Neuronal stem cell (in vitro differentiated cells): ENCODE measurements at regions not wholly inside any gene's neighbourhood (a gene's known extent, or its start where the extent isn't known, plus 50 kb on each side); places are given as distances from the start of the nearest gene placed in this dataset.
A peak's percentile ranks its signal among the peaks of the same experiment; 100 is the strongest.

Experiments
- DNase-seq: peaks from one replicate; pipeline ENCODE4 v3.0.0-alpha.2; 2013; ENCODE audit warnings: low spot score
- H2AFZ ChIP-seq: one replicate; pipeline ENCODE4 v1.6.1; 2013; ENCODE audit warnings: mild to moderate bottlenecking, low read length, inconsistent platforms
- H2AK5ac ChIP-seq: 2 replicates; pipeline ENCODE4 v1.6.1; 2013; ENCODE audit warnings: low read depth, mild to moderate bottlenecking, inconsistent platforms, low read length, moderate library complexity, mixed read lengths
- H2BK120ac ChIP-seq: 2 replicates; pipeline ENCODE4 v1.6.1; 2013; ENCODE audit warnings: low read depth, mild to moderate bottlenecking, inconsistent platforms, low read length, moderate library complexity, mixed read lengths
- H2BK12ac ChIP-seq: one replicate; pipeline ENCODE4 v1.6.1; 2013; ENCODE audit warnings: low read length, inconsistent platforms
- H2BK15ac ChIP-seq: 2 replicates; pipeline ENCODE4 v1.6.1; 2013; ENCODE audit warnings: mild to moderate bottlenecking, low read length, inconsistent platforms, mixed read lengths
- H2BK5ac ChIP-seq: one replicate; pipeline ENCODE4 v1.6.1; 2013; ENCODE audit warnings: inconsistent platforms, mild to moderate bottlenecking, low read length, moderate library complexity
- H3K14ac ChIP-seq: one replicate; pipeline ENCODE4 v1.6.1; 2013; ENCODE audit warnings: low read length, inconsistent platforms
- H3K18ac ChIP-seq: 2 replicates; pipeline ENCODE4 v1.6.1; 2013; ENCODE audit warnings: low read length, inconsistent platforms
- H3K23ac ChIP-seq: 2 replicates; pipeline ENCODE4 v1.6.1; 2013; ENCODE audit warnings: low read depth, mild to moderate bottlenecking, mixed read lengths, low read length, inconsistent platforms; ENCODE audit not compliant: poor library complexity
- H3K27ac ChIP-seq: replicated peaks from 3 replicates; pipeline ENCODE4 v1.5.1; 2013; ENCODE audit warnings: low read length, inconsistent platforms
- H3K27me3 ChIP-seq, 3 experiments: 2 replicates each; pipeline ENCODE4 v1.6.1; 2013; ENCODE audit warnings: low read length in 3 of 3, mild to moderate bottlenecking in 2 of 3, inconsistent platforms in 1 of 3, low read depth in 1 of 3, mixed read lengths in 1 of 3, moderate library complexity in 1 of 3; ENCODE audit not compliant: control insufficient read depth in 3 of 3, insufficient read depth in 3 of 3
- H3K36me3 ChIP-seq, 2 donors: replicated peaks in 1 of 2; 2 replicates each; pipeline ENCODE4 v1.6.1; 2013; ENCODE audit warnings: low read length in 2 of 2; ENCODE audit not compliant: control insufficient read depth in 2 of 2, insufficient read depth in 2 of 2
- H3K4ac ChIP-seq: 2 replicates; pipeline ENCODE4 v1.6.1; 2013; ENCODE audit warnings: inconsistent platforms, mild to moderate bottlenecking, low read length, moderate library complexity
- H3K4me1 ChIP-seq, 2 donors: 1 replicate in 1 of 2; 2 replicates in 1 of 2; pipeline ENCODE4 v1.6.1; 2013; ENCODE audit warnings: low read length in 2 of 2, low read depth in 1 of 2; ENCODE audit not compliant: control insufficient read depth in 2 of 2, insufficient read depth in 1 of 2
- H3K4me2 ChIP-seq: one replicate; pipeline ENCODE4 v1.6.1; 2013; ENCODE audit warnings: mild to moderate bottlenecking, low read length, inconsistent platforms; ENCODE audit not compliant: insufficient read depth, poor library complexity, severe bottlenecking
- H3K4me3 ChIP-seq, 2 donors: 2 replicates each; pipeline ENCODE4 v1.5.1; 2013; ENCODE audit warnings: low read length in 2 of 2, mild to moderate bottlenecking in 2 of 2, inconsistent platforms in 1 of 2, moderate library complexity in 1 of 2
- H3K79me1 ChIP-seq: one replicate; pipeline ENCODE4 v1.6.1; 2013; ENCODE audit warnings: low read depth, mild to moderate bottlenecking, inconsistent platforms, low read length, moderate library complexity
- H3K9ac ChIP-seq: one replicate; pipeline ENCODE4 v1.6.1; 2013; ENCODE audit warnings: mild to moderate bottlenecking, low read depth, low read length, inconsistent platforms; ENCODE audit not compliant: poor library complexity
- H3K9me3 ChIP-seq, 2 donors: replicated peaks in 1 of 2; 2 replicates each; pipeline versions ENCODE3 to v1.6.1; 2013; ENCODE audit warnings: low read length in 2 of 2, mild to moderate bottlenecking in 2 of 2, inconsistent platforms in 1 of 2, low read depth in 1 of 2, mixed read lengths in 1 of 2, moderate library complexity in 1 of 2; ENCODE audit not compliant: control insufficient read depth in 2 of 2, insufficient read depth in 1 of 2
- H4K8ac ChIP-seq: one replicate; pipeline ENCODE4 v1.6.1; 2013; ENCODE audit warnings: low read depth, mild to moderate bottlenecking, inconsistent platforms, low read length, moderate library complexity
- H4K91ac ChIP-seq: one replicate; pipeline ENCODE4 v1.6.1; 2013; ENCODE audit warnings: low read length, low read depth, mild to moderate bottlenecking, inconsistent platforms; ENCODE audit not compliant: poor library complexity
- WGBS, 2 donors: extraction: QIAGEN DNeasy Blood & Tissue Kit; methylation state at CpG; one replicate each; pipeline ENCODE4 v1.1.7; 2013; ENCODE audit warnings: missing lambda C conversion rate in 2 of 2, mixed read lengths in 1 of 2; ENCODE audit not compliant: insufficient read length in 2 of 2, insufficient replicate concordance in 1 of 2; ENCODE audit errors: extremely low coverage in 2 of 2; 5-methylcytosine and 5-hydroxymethylcytosine counted together

DNA sequence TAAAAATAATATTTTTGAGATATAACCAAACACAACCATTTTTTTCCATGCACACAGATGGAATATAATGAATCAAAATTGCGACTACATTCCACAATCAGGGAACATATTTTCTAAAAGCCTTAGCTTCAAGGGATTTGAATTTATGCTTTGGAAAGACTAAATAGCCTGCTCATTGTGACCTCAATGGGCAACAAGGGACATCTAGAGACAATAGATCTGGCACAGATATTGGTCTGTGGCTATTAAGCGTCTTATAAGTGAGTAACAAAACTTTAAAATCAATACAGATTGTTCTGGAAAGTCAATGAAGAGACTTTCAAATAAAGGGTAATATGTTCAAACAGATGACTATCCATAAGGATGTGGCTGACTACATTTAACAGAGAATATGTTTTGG lies 660.6 kb upstream of the ADGRL4 start:
- Histone ChIP-seq H3K9me3 (no peaks in the 10 kb centered on the region), H2BK120ac (no peak overlapping the region), H4K8ac (no peak overlapping the region), H3K4me2 (no peak overlapping the region), H3K4me3 (no peak overlapping the region), H3K79me1 (no peaks in the 10 kb centered on the region), H3K27me3 (no peaks in the 10 kb centered on the region), H3K4me1 (peaks cover 1 to 10% of the 10 kb centered on the region in 2 donors), H3K23ac (no peak overlapping the region), H2BK5ac (no peak overlapping the region), H3K27ac (no peak overlapping the region), H3K4ac (no peak overlapping the region), H3K9ac (no peak overlapping the region), H2AFZ (no peak overlapping the region), H3K36me3 (no peaks in the 10 kb centered on the region), H3K14ac (no peak overlapping the region), H3K18ac (no peak overlapping the region), H2BK15ac (no peak overlapping the region), H2AK5ac (no peak overlapping the region), H2BK12ac (no peak overlapping the region), H4K91ac (no peak overlapping the region)
- WGBS, 2 donors = no CpG with 5 or more reads among the region's 2 CpGs
- DNase-seq = no peak

DNA sequence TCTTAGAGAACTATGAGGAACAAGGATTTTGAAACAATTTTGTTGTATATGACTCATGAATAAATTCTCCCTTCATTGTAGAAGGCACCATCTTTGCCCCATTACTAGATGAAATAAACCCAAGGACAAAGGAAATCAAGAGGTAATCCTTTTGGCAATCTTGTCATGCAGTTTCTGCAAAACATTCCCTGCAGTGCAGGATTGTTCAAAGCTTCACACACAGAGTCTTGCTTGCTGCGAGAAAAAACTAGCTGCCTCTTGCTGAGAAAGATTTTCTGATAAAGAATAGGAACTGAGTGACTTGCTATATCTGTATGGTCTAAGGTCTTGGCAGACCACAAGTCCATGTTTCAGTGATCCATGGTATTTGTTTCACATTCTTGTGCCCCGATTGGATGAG lies 657.4 kb upstream of the ADGRL4 start:
- no peak overlapping the region for H2BK12ac ChIP-seq
- H3K79me1 ChIP-seq = no peaks in the 10 kb centered on the region
- H3K9ac ChIP-seq = no peak overlapping the region
- no peak overlapping the region for H2BK5ac ChIP-seq
- H2BK120ac ChIP-seq = no peak overlapping the region
- H2AFZ ChIP-seq = peak overlapping the region; percentile 47
- no peaks in the 10 kb centered on the region for H3K36me3 ChIP-seq
- H3K27me3 ChIP-seq = no peaks in the 10 kb centered on the region
- no peak overlapping the region for H3K14ac ChIP-seq
- H3K18ac ChIP-seq = no peak overlapping the region
- no peaks in the 10 kb centered on the region for H3K9me3 ChIP-seq
- H3K27ac ChIP-seq = no peak overlapping the region
- no peak overlapping the region for H3K4me2 ChIP-seq
- H4K8ac ChIP-seq = no peak overlapping the region
- H4K91ac ChIP-seq = no peak overlapping the region
- WGBS, 2 donors = no CpG with 5 or more reads among the region's 2 CpGs
- H3K23ac ChIP-seq = no peak overlapping the region
- no peak overlapping the region for H3K4me3 ChIP-seq
- DNase-seq = peak; percentile 14
- H3K4ac ChIP-seq = no peak overlapping the region
- no peak overlapping the region for H2AK5ac ChIP-seq
- peaks cover 3% of the 10 kb centered on the region in 2 donors for H3K4me1 ChIP-seq
- H2BK15ac ChIP-seq = no peak overlapping the region

DNA sequence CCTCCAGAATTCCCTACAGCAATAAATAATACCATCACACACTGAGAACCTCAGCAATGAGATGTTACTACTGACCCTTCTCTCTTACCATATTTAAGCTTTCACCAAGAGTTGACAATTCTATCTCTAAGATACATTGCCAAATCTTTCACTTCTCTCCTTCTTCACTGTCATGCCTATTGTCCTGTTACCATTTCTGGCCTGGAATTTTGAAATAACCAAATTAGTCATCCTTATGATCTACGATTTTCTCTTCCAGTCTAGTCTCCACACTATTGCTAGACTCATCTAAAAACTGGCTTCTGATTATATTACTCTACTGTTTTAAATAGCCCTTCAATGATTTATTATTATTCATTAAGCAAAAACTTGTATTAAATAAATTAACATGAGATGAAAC lies 656.1 kb upstream of the ADGRL4 start:
- no peak overlapping the region for H3K9ac ChIP-seq
- no CpG with 5 or more reads among the region's 1 CpG for WGBS, 2 donors

DNA sequence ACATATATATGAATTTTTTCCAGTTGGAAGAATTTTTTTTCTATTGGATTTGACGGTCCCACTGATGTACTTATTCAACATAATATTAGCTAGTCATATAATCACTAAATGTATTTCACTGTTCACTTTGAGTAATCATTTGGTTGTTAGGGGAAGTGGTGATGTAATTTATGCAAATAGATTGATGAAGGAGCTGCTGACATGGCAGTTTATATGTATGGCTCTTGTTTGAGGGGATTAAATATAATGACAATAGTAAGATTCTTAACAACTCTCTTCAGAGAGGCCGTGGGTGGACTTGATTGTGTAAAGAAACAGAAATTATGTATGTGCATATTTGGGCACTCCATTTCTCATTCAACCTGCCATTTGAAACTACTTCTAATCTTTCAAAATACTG lies 653.6 kb upstream of the ADGRL4 start:
- Histone ChIP-seq H3K4me2 (no peak overlapping the region), H3K36me3 (no peaks in the 10 kb centered on the region), H3K27me3 (no peaks in the 10 kb centered on the region), H3K4me3 (no peak overlapping the region), H4K8ac (no peak overlapping the region), H2BK15ac (no peak overlapping the region), H2BK120ac (no peak overlapping the region), H2BK5ac (no peak overlapping the region), H2BK12ac (no peak overlapping the region), H4K91ac (no peak overlapping the region), H3K23ac (no peak overlapping the region), H3K79me1 (no peaks in the 10 kb centered on the region), H3K9me3 (no peaks in the 10 kb centered on the region), H3K18ac (no peak overlapping the region), H3K4ac (no peak overlapping the region), H3K14ac (no peak overlapping the region), H3K27ac (no peak overlapping the region), H3K9ac (no peak overlapping the region), H2AFZ (no peak overlapping the region), H3K4me1 (peaks cover 3 to 5% of the 10 kb centered on the region in 2 donors), H2AK5ac (no peak overlapping the region)
- no CpG with 5 or more reads among the region's 2 CpGs for WGBS, 2 donors
- no peak for DNase-seq

More for the DNA sequence above, 656.1 kb upstream of the ADGRL4 start:
- no peak overlapping the region for H3K4ac ChIP-seq
- H3K9me3 ChIP-seq = no peaks in the 10 kb centered on the region
- no peak overlapping the region for H3K18ac ChIP-seq
- no peak overlapping the region for H2BK12ac ChIP-seq
- no peak overlapping the region for H3K4me3 ChIP-seq
- H2AK5ac ChIP-seq = no peak overlapping the region
- no peak overlapping the region for H3K14ac ChIP-seq
- no peak for DNase-seq
- no peak overlapping the region for H3K23ac ChIP-seq
- H2AFZ ChIP-seq = no peak overlapping the region
- no peaks in the 10 kb centered on the region for H3K36me3 ChIP-seq
- no peak overlapping the region for H4K91ac ChIP-seq
- no peaks in the 10 kb centered on the region for H3K79me1 ChIP-seq
- H3K4me1 ChIP-seq = peaks cover 3 to 5% of the 10 kb centered on the region in 2 donors
- no peaks in the 10 kb centered on the region for H3K27me3 ChIP-seq
- H3K4me2 ChIP-seq = no peak overlapping the region
- H2BK15ac ChIP-seq = no peak overlapping the region
- H2BK120ac ChIP-seq = no peak overlapping the region
- no peak overlapping the region for H2BK5ac ChIP-seq
- no peak overlapping the region for H3K27ac ChIP-seq
- no peak overlapping the region for H4K8ac ChIP-seq
